NCI-H1436 (cell line): ENCODE measurements at regions not wholly inside any gene's neighbourhood (a gene's known extent, or its start where the extent isn't known, plus 50 kb on each side); places are given as distances from the start of the nearest gene placed in this dataset.

Source experiments
- DNase-seq: peaks from one replicate; lab custom pipeline; 2025; lab: John Stamatoyannopoulos, UW

GRCh38 chr1:209376774-209377173 lies 206.7 kb upstream of the CAMK1G start:
- no peak for DNase-seq

- no peak for DNase-seq
Observed at GRCh38 chr1:209377995-209378394, 205.5 kb upstream of the CAMK1G start.

- no peak for DNase-seq
Observed at GRCh38 chr1:209379280-209379679, 204.2 kb upstream of the CAMK1G start.

- DNase-seq = no peak
Observed at GRCh38 chr1:209380420-209380819, 203.1 kb upstream of the CAMK1G start.

- peak; percentile 50 for DNase-seq
Observed at GRCh38 chr1:209382231-209383100, 201.0 kb upstream of the CAMK1G start.

GRCh38 chr1:209383422-209383821 lies 200.1 kb upstream of the CAMK1G start:
- DNase-seq = no peak

- DNase-seq = no peak
Observed at GRCh38 chr1:209383907-209384709, 199.4 kb upstream of the CAMK1G start.

- DNase-seq = no peak
Observed at GRCh38 chr1:209384710-209385550, 198.6 kb upstream of the CAMK1G start.

GRCh38 chr1:209386156-209386555 lies 197.4 kb upstream of the CAMK1G start:
- DNase-seq = no peak

GRCh38 chr1:209387271-209387968 lies 196.1 kb upstream of the CAMK1G start:
- no peak for DNase-seq

- DNase-seq = no peak
Observed at GRCh38 chr1:209387969-209388329, 195.6 kb upstream of the CAMK1G start.

- no peak for DNase-seq
Observed at GRCh38 chr1:209388358-209388757, 195.2 kb upstream of the CAMK1G start.

- no peak for DNase-seq
Observed at GRCh38 chr1:209389258-209389657, 194.3 kb upstream of the CAMK1G start.

- DNase-seq = no peak
Observed at GRCh38 chr1:209389975-209390374, 193.5 kb upstream of the CAMK1G start.

GRCh38 chr1:209390764-209391163 lies 192.8 kb upstream of the CAMK1G start:
- no peak for DNase-seq

- no peak for DNase-seq
Observed at GRCh38 chr1:209391792-209392191, 191.7 kb upstream of the CAMK1G start.

- DNase-seq = no peak
Observed at GRCh38 chr1:209395169-209395568, 188.3 kb upstream of the CAMK1G start.

- no peak for DNase-seq
Observed at GRCh38 chr1:209397371-209397770, 186.1 kb upstream of the CAMK1G start.

GRCh38 chr1:209397910-209398309 lies 185.6 kb upstream of the CAMK1G start:
- no peak for DNase-seq

- no peak for DNase-seq
Observed at GRCh38 chr1:209398313-209398991, 185.1 kb upstream of the CAMK1G start.

GRCh38 chr1:209399800-209400199 lies 183.7 kb upstream of the CAMK1G start:
- no peak for DNase-seq
